GM18505 (cell line): ENCODE measurements at regions not wholly inside any gene's neighbourhood (a gene's known extent, or its start where the extent isn't known, plus 50 kb on each side); places are given as distances from the start of the nearest gene placed in this dataset.
"Not testable (repeated sequence)": the region's sequence is repeated elsewhere in the genome, so short reads cannot be mapped to it uniquely, and the experiment has no call there.

Source experiments
- ATAC-seq: cut with Tn5 transposase; IDR thresholded peaks from one replicate; pipeline ENCODE4 v1.9.1; 2021; ENCODE audit not compliant: unreplicated experiment
- POLR2A ChIP-seq: IDR thresholded peaks from 4 replicates; pipeline ENCODE4 v1.6.1; 2011; ENCODE audit warnings: borderline replicate concordance; ENCODE audit not compliant: insufficient read depth, insufficient read length; ENCODE audit errors: extremely low read depth

GRCh38 chr1:148389027-148389339, 94.1 kb downstream of the PPIAL4G start:
- no peak for TF ChIP-seq POLR2A
- no peak for ATAC-seq

- peak; percentile 52 for ATAC-seq
- TF ChIP-seq POLR2A = peak; percentile 96
These were observed 94.7 kb downstream of the PPIAL4G start for GRCh38 chr1:148388260-148389026.

- not testable (repeated sequence) for ATAC-seq
These were observed 95.2 kb downstream of the PPIAL4G start for GRCh38 chr1:148387949-148388259.

GRCh38 chr1:148387122-148387948, 95.8 kb downstream of the PPIAL4G start:
- ATAC-seq = not testable (repeated sequence)

- ATAC-seq = no peak
- no peak for TF ChIP-seq POLR2A
These were observed 96.5 kb downstream of the PPIAL4G start for GRCh38 chr1:148386617-148387016.

- ATAC-seq = not testable (repeated sequence)
These were observed 97.1 kb downstream of the PPIAL4G start for GRCh38 chr1:148386031-148386398.

- no peak for ATAC-seq
- TF ChIP-seq POLR2A = no peak
These were observed 97.6 kb downstream of the PPIAL4G start for GRCh38 chr1:148385371-148386030.

GRCh38 chr1:148383966-148384365, 99.1 kb downstream of the PPIAL4G start:
- ATAC-seq = no peak

GRCh38 chr1:148379697-148380096, 103.4 kb downstream of the PPIAL4G start:
- ATAC-seq = no peak
- no peak for TF ChIP-seq POLR2A

More at GRCh38 chr1:148383966-148384365, 99.1 kb downstream of the PPIAL4G start:
- no peak for TF ChIP-seq POLR2A

- ATAC-seq = no peak
- no peak for TF ChIP-seq POLR2A
These were observed 104.0 kb downstream of the PPIAL4G start for GRCh38 chr1:148379170-148379500.

GRCh38 chr1:148377992-148378391, 105.1 kb downstream of the PPIAL4G start:
- ATAC-seq = not testable (repeated sequence)

- not testable (repeated sequence) for ATAC-seq
These were observed 106.1 kb downstream of the PPIAL4G start for GRCh38 chr1:148377045-148377444.

GRCh38 chr1:148374101-148374500, 109.0 kb downstream of the PPIAL4G start:
- no peak for ATAC-seq
- no peak for TF ChIP-seq POLR2A

GRCh38 chr1:148373192-148373925, 109.7 kb downstream of the PPIAL4G start:
- TF ChIP-seq POLR2A = no peak
- no peak for ATAC-seq
